Liver (tissue), 3 donors: ENCODE measurements at regions not wholly inside any gene's neighbourhood (a gene's known extent, or its start where the extent isn't known, plus 50 kb on each side); places are given as distances from the start of the nearest gene placed in this dataset.
"Not testable (repeated sequence)": the region's sequence is repeated elsewhere in the genome, so short reads cannot be mapped to it uniquely, and the experiment has no call there.

Source experiments
- JUND ChIP-seq, 2 donors: IDR thresholded peaks; 2 replicates each; pipeline ENCODE4 v1.6.1; 2016; ENCODE audit warnings: antibody characterized with exemption in 2 of 2
- MAX ChIP-seq: IDR thresholded peaks from 2 replicates; pipeline ENCODE4 v1.6.1; 2016; ENCODE audit warnings: antibody characterized with exemption
- RXRA ChIP-seq, 2 donors: IDR thresholded peaks; 2 replicates each; pipeline ENCODE4 v1.6.1; 2017 to 2018; ENCODE audit warnings: antibody characterized with exemption in 2 of 2, mild to moderate bottlenecking in 1 of 2
- TAF1 ChIP-seq: conservative IDR thresholded peaks from 2 replicates; pipeline ENCODE4 v1.6.1; 2016; ENCODE audit warnings: antibody characterized with exemption, mild to moderate bottlenecking
- TF ChIP-seq, protein P1 (sequence below): fragments of 150-350 bp; IDR thresholded peaks from 2 replicates; pipeline ENCODE4 v1.5.1; 2017; ENCODE audit warnings: improper control_type of control experiment, low read depth, low read length; ENCODE audit not compliant: missing input control
- donor health status: healthy.
- donor health status: healthy.

GRCh38 chr21:6374926-6375325 is 4146.5 kb upstream of the TPTE start:
- TF ChIP-seq, protein P1, sequence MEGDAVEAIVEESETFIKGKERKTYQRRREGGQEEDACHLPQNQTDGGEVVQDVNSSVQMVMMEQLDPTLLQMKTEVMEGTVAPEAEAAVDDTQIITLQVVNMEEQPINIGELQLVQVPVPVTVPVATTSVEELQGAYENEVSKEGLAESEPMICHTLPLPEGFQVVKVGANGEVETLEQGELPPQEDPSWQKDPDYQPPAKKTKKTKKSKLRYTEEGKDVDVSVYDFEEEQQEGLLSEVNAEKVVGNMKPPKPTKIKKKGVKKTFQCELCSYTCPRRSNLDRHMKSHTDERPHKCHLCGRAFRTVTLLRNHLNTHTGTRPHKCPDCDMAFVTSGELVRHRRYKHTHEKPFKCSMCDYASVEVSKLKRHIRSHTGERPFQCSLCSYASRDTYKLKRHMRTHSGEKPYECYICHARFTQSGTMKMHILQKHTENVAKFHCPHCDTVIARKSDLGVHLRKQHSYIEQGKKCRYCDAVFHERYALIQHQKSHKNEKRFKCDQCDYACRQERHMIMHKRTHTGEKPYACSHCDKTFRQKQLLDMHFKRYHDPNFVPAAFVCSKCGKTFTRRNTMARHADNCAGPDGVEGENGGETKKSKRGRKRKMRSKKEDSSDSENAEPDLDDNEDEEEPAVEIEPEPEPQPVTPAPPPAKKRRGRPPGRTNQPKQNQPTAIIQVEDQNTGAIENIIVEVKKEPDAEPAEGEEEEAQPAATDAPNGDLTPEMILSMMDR = not testable (repeated sequence)
- not testable (repeated sequence) for TF ChIP-seq RXRA (IDR thresholded peaks at IDR 0.05); MAX; TAF1; JUND (IDR thresholded peaks at IDR 0.05)
